DND-41 (cell line): ENCODE measurements at regions not wholly inside any gene's neighbourhood (a gene's known extent, or its start where the extent isn't known, plus 50 kb on each side); places are given as distances from the start of the nearest gene placed in this dataset.

Source experiments
- EZH2 ChIP-seq: IDR thresholded peaks from 3 replicates; pipeline ENCODE4 v1.6.1; 2012; ENCODE audit warnings: borderline replicate concordance, low read depth, mild to moderate bottlenecking, moderate library complexity, low read length, inconsistent platforms; ENCODE audit not compliant: severe bottlenecking
- TF ChIP-seq, protein P1 (sequence below): IDR thresholded peaks from 2 replicates; pipeline ENCODE4 v1.5.1; 2012; ENCODE audit warnings: borderline replicate concordance, low read length, moderate library complexity, mild to moderate bottlenecking; ENCODE audit not compliant: poor library complexity, severe bottlenecking; ENCODE audit errors: extremely low read depth

DNA sequence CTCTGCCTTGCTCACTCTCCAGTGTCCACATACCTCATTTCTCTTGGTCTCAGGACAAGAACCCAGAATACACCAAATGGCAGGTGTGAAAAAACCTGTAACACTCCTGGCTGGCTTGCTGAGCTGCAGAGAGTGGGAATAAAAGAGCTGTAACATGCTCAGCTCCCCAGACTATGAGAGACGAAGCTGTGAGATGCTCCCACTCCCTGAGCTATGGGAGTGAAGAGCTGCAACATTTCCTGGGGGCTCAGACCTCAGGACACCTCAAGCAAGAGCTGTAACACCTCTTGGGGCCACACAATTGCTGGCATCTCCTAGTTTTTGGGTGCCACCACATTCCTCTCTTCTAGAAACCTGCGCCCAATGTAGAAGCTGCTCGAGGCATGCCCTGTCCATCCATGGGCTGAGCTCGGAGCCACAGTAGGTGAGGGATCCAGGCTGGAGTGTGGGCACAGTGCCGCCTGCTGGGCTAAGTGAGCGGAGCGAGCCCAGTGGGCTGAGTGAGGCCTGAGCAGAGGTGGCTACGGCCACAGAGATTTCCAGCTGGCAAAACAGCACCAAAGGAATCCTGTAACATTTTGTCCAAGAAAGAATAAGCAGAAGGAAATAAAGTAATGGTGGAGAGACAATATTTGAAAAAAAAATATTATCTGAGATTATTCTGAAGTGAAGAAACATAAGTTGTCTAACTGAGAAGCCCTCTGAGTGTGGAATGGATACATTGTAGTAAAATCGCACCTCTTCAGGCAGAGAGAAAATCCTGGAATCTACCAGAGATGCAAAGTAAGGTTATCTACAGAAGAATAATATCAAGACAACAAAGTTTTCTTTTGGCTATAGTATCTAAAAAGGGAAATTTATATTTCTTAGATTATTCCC lies 186.2 kb upstream of the PCDH9 start:
- TF ChIP-seq, protein P1, sequence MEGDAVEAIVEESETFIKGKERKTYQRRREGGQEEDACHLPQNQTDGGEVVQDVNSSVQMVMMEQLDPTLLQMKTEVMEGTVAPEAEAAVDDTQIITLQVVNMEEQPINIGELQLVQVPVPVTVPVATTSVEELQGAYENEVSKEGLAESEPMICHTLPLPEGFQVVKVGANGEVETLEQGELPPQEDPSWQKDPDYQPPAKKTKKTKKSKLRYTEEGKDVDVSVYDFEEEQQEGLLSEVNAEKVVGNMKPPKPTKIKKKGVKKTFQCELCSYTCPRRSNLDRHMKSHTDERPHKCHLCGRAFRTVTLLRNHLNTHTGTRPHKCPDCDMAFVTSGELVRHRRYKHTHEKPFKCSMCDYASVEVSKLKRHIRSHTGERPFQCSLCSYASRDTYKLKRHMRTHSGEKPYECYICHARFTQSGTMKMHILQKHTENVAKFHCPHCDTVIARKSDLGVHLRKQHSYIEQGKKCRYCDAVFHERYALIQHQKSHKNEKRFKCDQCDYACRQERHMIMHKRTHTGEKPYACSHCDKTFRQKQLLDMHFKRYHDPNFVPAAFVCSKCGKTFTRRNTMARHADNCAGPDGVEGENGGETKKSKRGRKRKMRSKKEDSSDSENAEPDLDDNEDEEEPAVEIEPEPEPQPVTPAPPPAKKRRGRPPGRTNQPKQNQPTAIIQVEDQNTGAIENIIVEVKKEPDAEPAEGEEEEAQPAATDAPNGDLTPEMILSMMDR, result peak; percentile 59
- no peak for TF ChIP-seq EZH2
